Prostate gland (tissue), 2 donors: ENCODE measurements at regions not wholly inside any gene's neighbourhood (a gene's known extent, or its start where the extent isn't known, plus 50 kb on each side); places are given as distances from the start of the nearest gene placed in this dataset.

Source experiments
- CTCF ChIP-seq, 4 experiments: fragments of 200-600 bp in 2 of 4; fragments of 450-650 bp in 2 of 4; sonication (generic) in 2 of 4; IDR thresholded peaks; 1 replicate in 3 of 4; 2 replicates in 1 of 4; pipeline ENCODE4 v1.5.1; 2016 to 2019; ENCODE audit warnings: antibody characterized with exemption in 4 of 4, mild to moderate bottlenecking in 2 of 4, moderate library complexity in 2 of 4
- POLR2A ChIP-seq: fragments of 450-650 bp; IDR thresholded peaks from one replicate; pipeline ENCODE4 v1.6.1; 2016; ENCODE audit warnings: antibody characterized with exemption, mild to moderate bottlenecking
- POLR2AphosphoS5 ChIP-seq: sonication (generic); formaldehyde crosslinking; IDR thresholded peaks from one replicate; pipeline ENCODE4 v1.6.1; 2017; ENCODE audit warnings: antibody characterized with exemption

GRCh38 chr7:77473229-77474005 lies 57.3 kb upstream of the GSAP start:
- no peak for TF ChIP-seq CTCF (IDR thresholded peaks at IDR 0.05)
- TF ChIP-seq POLR2AphosphoS5, result no peak
- TF ChIP-seq POLR2A, result no peak
